Esophagus squamous epithelium (tissue), 4 donors: ENCODE measurements at regions not wholly inside any gene's neighbourhood (a gene's known extent, or its start where the extent isn't known, plus 50 kb on each side); places are given as distances from the start of the nearest gene placed in this dataset.

Source experiments
- CTCF ChIP-seq, 6 experiments: fragments of 450-650 bp in 4 of 6; fragments of 200-600 bp in 2 of 6; sonication (generic) in 2 of 6; IDR thresholded peaks; one replicate each; pipeline ENCODE4 v1.5.1; 2016 to 2019; ENCODE audit warnings: antibody characterized with exemption in 6 of 6, mild to moderate bottlenecking in 4 of 6, moderate library complexity in 4 of 6
- POLR2A ChIP-seq, 4 donors: fragments of 450-650 bp; IDR thresholded peaks; one replicate each; pipeline ENCODE4 v1.6.1; 2017; ENCODE audit warnings: antibody characterized with exemption in 4 of 4, mild to moderate bottlenecking in 4 of 4, moderate library complexity in 3 of 4

GRCh38 chr1:229197265-229197585, 73.7 kb upstream of the RAB4A start:
- TF ChIP-seq CTCF (IDR thresholded peaks at IDR 0.05) (no peak), POLR2A (IDR thresholded peaks at IDR 0.05) (no peak)
